ENCODE measurements at regions not wholly inside any gene's neighbourhood (a gene's known extent, or its start where the extent isn't known, plus 50 kb on each side); places are given as distances from the start of the nearest gene placed in this dataset.

DNA sequence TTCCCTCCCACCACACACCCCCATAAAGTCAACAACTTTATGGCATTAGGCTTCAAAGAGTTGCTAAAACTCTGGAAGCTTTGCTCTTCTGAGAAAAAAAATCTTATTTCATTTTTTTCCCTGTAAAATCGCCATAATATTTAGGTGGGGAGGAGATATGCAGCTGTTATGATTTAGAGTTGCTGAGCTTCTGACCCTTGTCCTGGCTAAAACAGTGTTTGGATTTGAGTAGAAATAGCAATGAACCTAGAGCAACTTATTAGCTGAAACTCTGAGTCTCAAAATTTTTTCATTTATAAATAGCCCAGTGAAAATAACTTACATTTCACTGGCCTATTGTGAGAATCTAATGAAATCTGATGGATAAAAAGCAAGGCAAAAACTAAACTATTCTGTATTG is 482.8 kb upstream of the NFIA start:
- Mint-ChIP-seq H3K36me3 (no peaks in the 10 kb centered on the region), H3K4me1 (no peaks in the 10 kb centered on the region), H3K27me3 (no peaks in the 10 kb centered on the region), H3K9me3 (peaks cover 7 to 10% (median 9%) of the 10 kb centered on the region in 5 donors), H3K27ac (no peak overlapping the region), H3K4me3 (no peak overlapping the region)
- ChIA-PET CTCF (no interaction called here), POLR2A (no interaction called here)
- Histone ChIP-seq H3K27me3 (ENCODE audit: insufficient read depth, low read length, poor library complexity, severe bottlenecking) (no peaks in the 10 kb centered on the region), H3K4me3 (ENCODE audit: low read length) (no peak overlapping the region), H3K4me1 (ENCODE audit: insufficient read depth, low read length) (no peaks in the 10 kb centered on the region), H3K9me3 (ENCODE audit: low read length) (no peaks in the 10 kb centered on the region), H3K27ac (ENCODE audit: low read depth, low read length) (no peak overlapping the region), H3K36me3 (ENCODE audit: insufficient read depth, low read length) (no peaks in the 10 kb centered on the region)
- no peak for DNase-seq

- H3K9me3 Mint-ChIP-seq = peaks cover under 1 to 7% (median 4%) of the 10 kb centered on the region in 5 donors
- Histone ChIP-seq H3K4me3 (ENCODE audit: low read length) (no peak overlapping the region), H3K27me3 (ENCODE audit: insufficient read depth, low read length, poor library complexity, severe bottlenecking) (no peaks in the 10 kb centered on the region), H3K4me1 (ENCODE audit: insufficient read depth, low read length) (no peaks in the 10 kb centered on the region), H3K27ac (ENCODE audit: low read depth, low read length) (no peak overlapping the region), H3K36me3 (ENCODE audit: insufficient read depth, low read length) (no peaks in the 10 kb centered on the region), H3K9me3 (ENCODE audit: low read length) (no peaks in the 10 kb centered on the region)
- no peak overlapping the region for H3K4me3 Mint-ChIP-seq
- ChIA-PET CTCF (no interaction called here), POLR2A (no interaction called here)
- no peak overlapping the region for H3K27ac Mint-ChIP-seq
- H3K4me1 Mint-ChIP-seq = no peaks in the 10 kb centered on the region
- no peak for DNase-seq
- no peaks in the 10 kb centered on the region for H3K27me3 Mint-ChIP-seq
- no peaks in the 10 kb centered on the region for H3K36me3 Mint-ChIP-seq
Measured at GRCh38 chr1:60598041-60598910, 484.1 kb upstream of the NFIA start.

GRCh38 chr1:60596791-60597750 is 485.3 kb upstream of the NFIA start:
- Mint-ChIP-seq H3K27ac (no peak overlapping the region), H3K4me1 (no peaks in the 10 kb centered on the region), H3K27me3 (no peaks in the 10 kb centered on the region), H3K9me3 (peaks cover 0 to 6% (median 4%) of the 10 kb centered on the region in 5 donors), H3K36me3 (no peaks in the 10 kb centered on the region), H3K4me3 (no peak overlapping the region)
- ChIA-PET POLR2A (no interaction called here), CTCF (no interaction called here)
- no peak for DNase-seq
- no peaks in the 10 kb centered on the region for H3K9me3 ChIP-seq (ENCODE audit: low read length)
- no peaks in the 10 kb centered on the region for H3K4me1 ChIP-seq (ENCODE audit: insufficient read depth, low read length)
- no peaks in the 10 kb centered on the region for H3K36me3 ChIP-seq (ENCODE audit: insufficient read depth, low read length)
- H3K27me3 ChIP-seq (ENCODE audit: insufficient read depth, low read length, poor library complexity, severe bottlenecking) = no peaks in the 10 kb centered on the region
- H3K4me3 ChIP-seq (ENCODE audit: low read length) = no peak overlapping the region
- H3K27ac ChIP-seq (ENCODE audit: low read depth, low read length) = no peak overlapping the region

- no peaks in the 10 kb centered on the region for H3K36me3 ChIP-seq (ENCODE audit: insufficient read depth, low read length)
- ChIA-PET CTCF (no interaction called here), POLR2A (no interaction called here)
- no peaks in the 10 kb centered on the region for H3K4me1 ChIP-seq (ENCODE audit: insufficient read depth, low read length)
- no peak overlapping the region for H3K4me3 Mint-ChIP-seq
- no peak overlapping the region for H3K27ac Mint-ChIP-seq
- H3K36me3 Mint-ChIP-seq = no peaks in the 10 kb centered on the region
- H3K27ac ChIP-seq (ENCODE audit: low read depth, low read length) = no peak overlapping the region
- H3K9me3 ChIP-seq (ENCODE audit: low read length) = no peaks in the 10 kb centered on the region
- peaks cover 0 to 3% (median 0%) of the 10 kb centered on the region in 5 donors for H3K9me3 Mint-ChIP-seq
- no peaks in the 10 kb centered on the region for H3K27me3 ChIP-seq (ENCODE audit: insufficient read depth, low read length, poor library complexity, severe bottlenecking)
- peaks cover 0 to 2% of the 10 kb centered on the region in 2 donors for H3K27me3 Mint-ChIP-seq
- no peaks in the 10 kb centered on the region for H3K4me1 Mint-ChIP-seq
- no peak overlapping the region for H3K4me3 ChIP-seq (ENCODE audit: low read length)
- no peak for DNase-seq
Measured at GRCh38 chr1:60591583-60591982, 490.8 kb upstream of the NFIA start.

- Mint-ChIP-seq H3K27ac (no peak overlapping the region), H3K9me3 (peaks cover 0 to 5% (median 0%) of the 10 kb centered on the region in 5 donors), H3K4me1 (no peaks in the 10 kb centered on the region), H3K36me3 (no peaks in the 10 kb centered on the region), H3K27me3 (peaks cover 0 to 2% of the 10 kb centered on the region in 2 donors), H3K4me3 (no peak overlapping the region)
- Histone ChIP-seq H3K9me3 (ENCODE audit: low read length) (no peaks in the 10 kb centered on the region), H3K4me3 (ENCODE audit: low read length) (no peak overlapping the region), H3K27ac (ENCODE audit: low read depth, low read length) (no peak overlapping the region), H3K27me3 (ENCODE audit: insufficient read depth, low read length, poor library complexity, severe bottlenecking) (no peaks in the 10 kb centered on the region), H3K36me3 (ENCODE audit: insufficient read depth, low read length) (no peaks in the 10 kb centered on the region), H3K4me1 (ENCODE audit: insufficient read depth, low read length) (no peaks in the 10 kb centered on the region)
- no peak for DNase-seq
- POLR2A ChIA-PET = no interaction called here
- CTCF ChIA-PET = no interaction called here
Measured at GRCh38 chr1:60589916-60590315, 492.4 kb upstream of the NFIA start.

- no peak overlapping the region for H3K4me3 ChIP-seq (ENCODE audit: low read length)
- Mint-ChIP-seq H3K4me3 (no peak overlapping the region), H3K27ac (no peak overlapping the region), H3K9me3 (peaks cover 0 to 5% (median under 1%) of the 10 kb centered on the region in 5 donors), H3K27me3 (peaks cover 0 to 2% of the 10 kb centered on the region in 2 donors), H3K4me1 (no peaks in the 10 kb centered on the region), H3K36me3 (no peaks in the 10 kb centered on the region)
- ChIA-PET POLR2A (no interaction called here), CTCF (no interaction called here)
- no peak for DNase-seq
- no peak overlapping the region for H3K27ac ChIP-seq (ENCODE audit: low read depth, low read length)
- H3K27me3 ChIP-seq (ENCODE audit: insufficient read depth, low read length, poor library complexity, severe bottlenecking) = no peaks in the 10 kb centered on the region
- H3K4me1 ChIP-seq (ENCODE audit: insufficient read depth, low read length) = no peaks in the 10 kb centered on the region
- H3K36me3 ChIP-seq (ENCODE audit: insufficient read depth, low read length) = no peaks in the 10 kb centered on the region
- peaks cover 3% of the 10 kb centered on the region for H3K9me3 ChIP-seq (ENCODE audit: low read length)
Measured at GRCh38 chr1:60589046-60589748, 493.2 kb upstream of the NFIA start.

DNA sequence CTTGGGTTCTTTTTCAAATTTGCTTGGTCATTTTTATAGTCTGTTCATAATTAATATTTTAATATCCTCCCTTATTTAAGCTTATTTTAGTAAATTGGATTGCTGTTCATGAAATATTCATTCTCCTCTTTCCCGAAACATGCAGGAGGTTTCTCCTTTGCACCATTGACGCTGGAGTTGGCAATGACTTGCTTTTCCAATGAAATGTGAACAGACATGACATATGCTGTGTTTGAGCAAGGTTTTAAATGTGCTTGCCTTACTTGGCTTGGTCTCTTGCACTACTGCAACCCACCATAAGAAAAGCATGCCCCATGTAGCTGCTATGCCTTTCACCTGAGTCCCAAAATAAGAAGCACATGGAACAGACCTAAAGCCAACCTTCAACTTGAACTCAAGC is 498.0 kb upstream of the NFIA start:
- Mint-ChIP-seq H3K4me1 (no peaks in the 10 kb centered on the region), H3K27ac (no peak overlapping the region), H3K9me3 (peaks cover 5 to 9% (median 7%) of the 10 kb centered on the region in 5 donors), H3K27me3 (peaks cover 0 to under 1% of the 10 kb centered on the region in 2 donors), H3K4me3 (no peak overlapping the region), H3K36me3 (no peaks in the 10 kb centered on the region)
- Histone ChIP-seq H3K27me3 (ENCODE audit: insufficient read depth, low read length, poor library complexity, severe bottlenecking) (no peaks in the 10 kb centered on the region), H3K4me1 (ENCODE audit: insufficient read depth, low read length) (no peaks in the 10 kb centered on the region), H3K4me3 (ENCODE audit: low read length) (no peak overlapping the region), H3K36me3 (ENCODE audit: insufficient read depth, low read length) (no peaks in the 10 kb centered on the region), H3K9me3 (ENCODE audit: low read length) (peaks cover 3% of the 10 kb centered on the region), H3K27ac (ENCODE audit: low read depth, low read length) (no peak overlapping the region)
- no peak for DNase-seq
- ChIA-PET POLR2A (no interaction called here), CTCF (no interaction called here)

GRCh38 chr1:60583696-60584095 is 498.7 kb upstream of the NFIA start:
- peaks cover 5 to 9% (median 7%) of the 10 kb centered on the region in 5 donors for H3K9me3 Mint-ChIP-seq
- H3K4me1 ChIP-seq (ENCODE audit: insufficient read depth, low read length) = no peaks in the 10 kb centered on the region
- no peaks in the 10 kb centered on the region for H3K36me3 Mint-ChIP-seq
- H3K4me1 Mint-ChIP-seq = no peaks in the 10 kb centered on the region
- peaks cover 3% of the 10 kb centered on the region for H3K9me3 ChIP-seq (ENCODE audit: low read length)
- H3K27me3 ChIP-seq (ENCODE audit: insufficient read depth, low read length, poor library complexity, severe bottlenecking) = no peaks in the 10 kb centered on the region
- no peak overlapping the region for H3K27ac Mint-ChIP-seq
- CTCF ChIA-PET = no interaction called here
- no peak overlapping the region for H3K27ac ChIP-seq (ENCODE audit: low read depth, low read length)
- no peaks in the 10 kb centered on the region for H3K36me3 ChIP-seq (ENCODE audit: insufficient read depth, low read length)
- DNase-seq = no peak
- POLR2A ChIA-PET = no interaction called here
- H3K27me3 Mint-ChIP-seq = no peaks in the 10 kb centered on the region
- H3K4me3 ChIP-seq (ENCODE audit: low read length) = no peak overlapping the region
- no peak overlapping the region for H3K4me3 Mint-ChIP-seq

Data from CD8-positive, alpha-beta memory T cell (primary cell).